ENCODE measurements at regions not wholly inside any gene's neighbourhood (a gene's known extent, or its start where the extent isn't known, plus 50 kb on each side); places are given as distances from the start of the nearest gene placed in this dataset.

DNA sequence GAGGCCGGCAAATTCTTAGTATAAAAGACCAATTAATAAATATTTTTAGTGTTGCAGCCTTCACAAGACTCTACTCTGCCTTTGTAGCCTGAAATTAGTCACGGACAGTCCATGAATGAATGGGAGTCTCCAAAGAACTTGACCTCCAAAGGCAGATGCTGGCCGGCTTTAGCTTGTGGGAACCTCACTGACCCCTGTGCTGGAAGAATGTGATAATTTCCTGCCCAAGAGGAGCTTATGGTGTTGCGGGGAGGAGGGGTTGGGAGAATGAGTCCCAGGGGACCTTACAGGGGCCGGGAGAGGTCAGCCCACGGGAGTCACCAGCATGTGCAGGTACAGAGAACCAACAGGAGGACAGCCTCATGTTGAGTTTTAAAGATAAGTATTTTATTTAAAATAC lies 143.1 kb downstream of the IRX2 start:
- Histone ChIP-seq H3K36me3 (no peaks in the 10 kb centered on the region), H3K4me1 (no peaks in the 10 kb centered on the region), H3K4me3 (no peak overlapping the region), H3K27me3 (no peaks in the 10 kb centered on the region), H3K9me3 (no peaks in the 10 kb centered on the region), H3K27ac (no peak overlapping the region)
- no peak for TF ChIP-seq CTCF (IDR thresholded peaks at IDR 0.05)
- no peak for DNase-seq
- intact Hi-C loops (cut with DNase I; ENCODE audit: low total_unique reads) = no loop called here

GRCh38 chr5:2607598-2607997 lies 143.9 kb downstream of the IRX2 start:
- TF ChIP-seq CTCF (IDR thresholded peaks at IDR 0.05) = no peak
- intact Hi-C loops (cut with DNase I; ENCODE audit: low total_unique reads) = no loop called here
- no peak overlapping the region for H3K27ac ChIP-seq
- no peak overlapping the region for H3K4me3 ChIP-seq
- no peaks in the 10 kb centered on the region for H3K27me3 ChIP-seq
- H3K9me3 ChIP-seq = no peaks in the 10 kb centered on the region
- no peaks in the 10 kb centered on the region for H3K4me1 ChIP-seq
- no peak for DNase-seq
- no peaks in the 10 kb centered on the region for H3K36me3 ChIP-seq

- Histone ChIP-seq H3K4me1 (no peaks in the 10 kb centered on the region), H3K36me3 (no peaks in the 10 kb centered on the region), H3K4me3 (no peak overlapping the region), H3K27me3 (no peaks in the 10 kb centered on the region), H3K27ac (no peak overlapping the region), H3K9me3 (no peaks in the 10 kb centered on the region)
- DNase-seq = no peak
- TF ChIP-seq CTCF (IDR thresholded peaks at IDR 0.05) = no peak
- intact Hi-C loops (cut with DNase I; ENCODE audit: low total_unique reads) = no loop called here
These were observed 148.3 kb downstream of the IRX2 start for GRCh38 chr5:2603272-2603575.

GRCh38 chr5:2602451-2603271 lies 148.8 kb downstream of the IRX2 start:
- Histone ChIP-seq H3K4me3 (no peak overlapping the region), H3K27me3 (no peaks in the 10 kb centered on the region), H3K4me1 (no peaks in the 10 kb centered on the region), H3K27ac (no peak overlapping the region), H3K9me3 (no peaks in the 10 kb centered on the region), H3K36me3 (no peaks in the 10 kb centered on the region)
- DNase-seq = no peak
- intact Hi-C loops (cut with DNase I; ENCODE audit: low total_unique reads) = no loop called here
- no peak for TF ChIP-seq CTCF (IDR thresholded peaks at IDR 0.05)

- intact Hi-C loops (cut with DNase I; ENCODE audit: low total_unique reads) = no loop called here
These were observed 153.0 kb downstream of the IRX2 start for GRCh38 chr5:2598503-2598902.

More at GRCh38 chr5:2598503-2598902, 153.0 kb downstream of the IRX2 start:
- H3K9me3 ChIP-seq = no peaks in the 10 kb centered on the region
- H3K4me1 ChIP-seq = no peaks in the 10 kb centered on the region
- H3K27me3 ChIP-seq = no peaks in the 10 kb centered on the region
- no peaks in the 10 kb centered on the region for H3K36me3 ChIP-seq
- no peak overlapping the region for H3K4me3 ChIP-seq
- TF ChIP-seq CTCF (IDR thresholded peaks at IDR 0.05) = no peak
- no peak for DNase-seq
- H3K27ac ChIP-seq = no peak overlapping the region

Data from tibial artery (tissue), 4 donors.